Activated CD4-positive, alpha-beta memory T cell treated with anti-CD3 and anti-CD28 coated beads for 36 hours (primary cell): ENCODE measurements at regions not wholly inside any gene's neighbourhood (a gene's known extent, or its start where the extent isn't known, plus 50 kb on each side); places are given as distances from the start of the nearest gene placed in this dataset.
"Not testable (repeated sequence)": the region's sequence is repeated elsewhere in the genome, so short reads cannot be mapped to it uniquely, and the experiment has no call there.

ENCODE experiments used
- CTCF ChIA-PET: fragments of 350-600 bp; sonication (Branson Sonifier 250); formaldehyde crosslinking; loops from one replicate; lab custom pipeline; 2021; ENCODE audit warnings: antibody characterized with exemption, inconsistent platforms; lab: Charles Lee
- POLR2A ChIA-PET: fragments of 350-600 bp; sonication (Branson Sonifier 250); formaldehyde crosslinking; loops from one replicate; lab custom pipeline; 2021; ENCODE audit warnings: antibody characterized with exemption; lab: Charles Lee
- DNase-seq: peaks from one replicate; pipeline ENCODE4 v3.0.0-alpha.2; 2020
- H3K27ac Mint-ChIP-seq: one replicate; pipeline ENCODE4 v1.8.0; 2021; ENCODE audit warnings: mixed read lengths
- H3K27me3 Mint-ChIP-seq: one replicate; pipeline ENCODE4 v1.8.0; 2021; ENCODE audit warnings: mixed read lengths
- H3K36me3 Mint-ChIP-seq: one replicate; pipeline ENCODE4 v1.8.0; 2021; ENCODE audit warnings: mixed read lengths
- H3K4me1 Mint-ChIP-seq: one replicate; pipeline ENCODE4 v1.8.0; 2021; ENCODE audit warnings: low read depth, mixed read lengths
- H3K4me3 Mint-ChIP-seq: one replicate; pipeline ENCODE4 v1.8.0; 2021; ENCODE audit warnings: mild to moderate bottlenecking, mixed read lengths
- H3K9me3 Mint-ChIP-seq: one replicate; pipeline ENCODE4 v1.8.0; 2021; ENCODE audit warnings: mixed read lengths
- intact Hi-C: fragments of 100-400 bp; cut with micrococcal nuclease; formaldehyde crosslinking; loops from one replicate; pipeline ENCODE4 v1.15.1; 2023

DNA sequence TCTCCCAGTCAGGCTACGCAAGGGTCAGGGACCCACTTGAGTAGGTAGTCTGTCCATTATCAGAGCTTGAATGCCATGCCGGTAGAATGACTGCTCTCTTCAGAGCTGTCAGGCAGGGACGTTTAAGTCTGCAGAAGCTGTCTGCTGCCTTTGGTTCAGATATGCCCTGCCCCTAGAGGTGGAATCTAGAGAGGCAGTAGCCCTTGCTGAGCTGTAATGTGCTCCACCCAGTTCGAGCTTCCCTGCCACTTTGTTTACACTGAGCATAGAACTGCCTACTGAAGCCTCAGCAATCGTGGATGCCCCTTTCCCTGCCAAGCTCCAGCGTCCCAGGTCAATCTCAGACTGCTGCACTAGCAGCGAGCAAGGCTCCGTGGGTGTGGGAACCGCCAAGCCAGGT lies 57.5 kb upstream of the SETMAR start:
- ChIA-PET POLR2A (no interaction called here), CTCF (no interaction called here)
- Mint-ChIP-seq H3K36me3 (no peaks in the 10 kb centered on the region), H3K4me1 (no peaks in the 10 kb centered on the region), H3K9me3 (no peaks in the 10 kb centered on the region), H3K27me3 (no peaks in the 10 kb centered on the region), H3K27ac (no peak overlapping the region), H3K4me3 (no peak overlapping the region)
- intact Hi-C loops, result no loop called here
- DNase-seq, result no peak

DNA sequence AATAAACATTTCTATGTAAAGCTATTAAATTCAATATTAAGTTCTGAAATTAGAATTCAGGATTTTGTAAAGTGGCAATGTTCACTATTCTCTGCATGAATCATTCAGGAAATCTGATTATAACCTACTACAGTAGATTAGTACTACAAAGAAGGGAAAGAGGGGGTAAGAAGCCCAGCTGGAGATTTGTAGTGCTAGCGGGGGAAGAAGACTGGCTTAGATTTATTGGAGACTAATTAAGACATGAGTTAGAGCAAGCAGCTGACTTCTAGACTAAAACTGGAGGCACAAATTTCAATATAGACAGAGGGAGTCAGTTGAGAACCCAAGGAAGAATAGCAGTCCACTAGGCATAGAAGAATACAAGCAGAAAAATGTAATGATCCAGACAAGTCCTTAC lies 55.8 kb upstream of the SETMAR start:
- Mint-ChIP-seq H3K27ac (no peak overlapping the region), H3K9me3 (no peaks in the 10 kb centered on the region), H3K27me3 (no peaks in the 10 kb centered on the region), H3K4me1 (no peaks in the 10 kb centered on the region), H3K36me3 (no peaks in the 10 kb centered on the region), H3K4me3 (no peak overlapping the region)
- intact Hi-C loops, result no loop called here
- DNase-seq, result no peak
- CTCF ChIA-PET, result no interaction called here
- POLR2A ChIA-PET, result no interaction called here

GRCh38 chr3:4250064-4250463 lies 53.1 kb upstream of the SETMAR start:
- intact Hi-C loops, result no loop called here
- ChIA-PET CTCF (no interaction called here), POLR2A (no interaction called here)
- H3K27ac Mint-ChIP-seq, result no peak overlapping the region
- no peaks in the 10 kb centered on the region for H3K9me3 Mint-ChIP-seq
- no peak for DNase-seq
- no peaks in the 10 kb centered on the region for H3K4me1 Mint-ChIP-seq
- H3K27me3 Mint-ChIP-seq, result no peaks in the 10 kb centered on the region
- no peaks in the 10 kb centered on the region for H3K36me3 Mint-ChIP-seq
- no peak overlapping the region for H3K4me3 Mint-ChIP-seq

- ChIA-PET CTCF (no interaction called here), POLR2A (no interaction called here)
- Mint-ChIP-seq H3K36me3 (no peaks in the 10 kb centered on the region), H3K27me3 (no peaks in the 10 kb centered on the region), H3K4me1 (no peaks in the 10 kb centered on the region), H3K9me3 (no peaks in the 10 kb centered on the region), H3K27ac (no peak overlapping the region), H3K4me3 (no peak overlapping the region)
- intact Hi-C loops, result no loop called here
- no peak for DNase-seq
These were observed 51.8 kb upstream of the SETMAR start for GRCh38 chr3:4251412-4251811.

DNA sequence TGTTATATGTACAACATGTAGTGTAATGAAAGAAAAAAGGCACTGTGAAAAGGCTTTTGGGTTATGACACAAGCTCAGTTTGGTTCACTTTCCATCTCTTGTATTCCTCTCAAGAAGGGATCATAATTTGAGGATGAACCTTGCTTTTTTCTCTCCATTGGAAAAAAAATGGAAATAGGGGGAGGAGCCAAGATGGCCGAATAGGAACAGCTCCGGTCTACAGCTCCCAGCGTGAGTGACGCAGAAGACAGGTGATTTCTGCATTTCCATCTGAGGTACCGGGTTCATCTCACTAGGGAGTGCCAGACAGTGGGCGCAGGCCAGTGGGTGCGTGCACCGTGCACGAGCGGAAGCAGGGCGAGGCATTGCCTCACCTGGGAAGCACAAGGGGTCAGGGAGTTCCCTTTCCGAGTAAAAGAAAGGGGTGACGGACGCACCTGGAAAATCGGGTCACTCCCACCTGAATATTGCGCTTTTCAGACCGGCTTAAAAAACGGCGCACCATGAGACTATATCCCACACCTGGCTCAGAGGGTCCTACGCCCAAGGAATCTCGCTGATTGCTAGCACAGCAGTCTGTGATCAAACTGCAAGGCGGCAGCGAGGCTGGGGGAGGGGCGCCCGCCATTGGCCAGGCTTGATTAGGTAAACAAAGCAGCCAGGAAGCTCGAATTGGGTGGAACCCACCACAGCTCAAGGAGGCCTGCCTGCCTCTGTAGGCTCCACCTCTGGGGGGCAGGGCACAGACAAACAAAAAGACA lies 49.9 kb upstream of the SETMAR start:
- H3K4me1 Mint-ChIP-seq, H3K36me3 Mint-ChIP-seq, H3K9me3 Mint-ChIP-seq, H3K27me3 Mint-ChIP-seq, intact Hi-C loops, POLR2A ChIA-PET, CTCF ChIA-PET, DNase-seq, H3K4me3 Mint-ChIP-seq, H3K27ac Mint-ChIP-seq: not testable (repeated sequence)
